ENCODE measurements at regions not wholly inside any gene's neighbourhood (a gene's known extent, or its start where the extent isn't known, plus 50 kb on each side); places are given as distances from the start of the nearest gene placed in this dataset.
"Not testable (repeated sequence)": the region's sequence is repeated elsewhere in the genome, so short reads cannot be mapped to it uniquely, and the experiment has no call there.

- no peak for DNase-seq
Observed at GRCh38 chr2:147040298-147041120, 804.3 kb upstream of the ACVR2A start.

- no peak for DNase-seq
Observed at GRCh38 chr2:147037048-147037447, 807.8 kb upstream of the ACVR2A start.

GRCh38 chr2:147033044-147033443 lies 811.8 kb upstream of the ACVR2A start:
- no peak for DNase-seq

- DNase-seq, result no peak
Observed at GRCh38 chr2:147031897-147032296, 812.9 kb upstream of the ACVR2A start.

- no peak for DNase-seq
Observed at GRCh38 chr2:147030966-147031720, 813.7 kb upstream of the ACVR2A start.

- DNase-seq, result no peak
Observed at GRCh38 chr2:147027436-147027835, 817.4 kb upstream of the ACVR2A start.

GRCh38 chr2:147026664-147027295 lies 818.0 kb upstream of the ACVR2A start:
- DNase-seq, result no peak

GRCh38 chr2:147025646-147026585 lies 818.9 kb upstream of the ACVR2A start:
- DNase-seq, result no peak

GRCh38 chr2:147019311-147019710 lies 825.5 kb upstream of the ACVR2A start:
- no peak for DNase-seq

- DNase-seq, result no peak
Observed at GRCh38 chr2:147017951-147018645, 826.7 kb upstream of the ACVR2A start.

- DNase-seq, result no peak
Observed at GRCh38 chr2:147016181-147016580, 828.6 kb upstream of the ACVR2A start.

- DNase-seq, result no peak
Observed at GRCh38 chr2:147015591-147015990, 829.2 kb upstream of the ACVR2A start.

GRCh38 chr2:147013696-147014392 lies 831.0 kb upstream of the ACVR2A start:
- no peak for DNase-seq

GRCh38 chr2:147008481-147008880 lies 836.3 kb upstream of the ACVR2A start:
- DNase-seq, result no peak

- DNase-seq, result no peak
Observed at GRCh38 chr2:147006736-147007141, 838.1 kb upstream of the ACVR2A start.

GRCh38 chr2:147003081-147003480 lies 841.7 kb upstream of the ACVR2A start:
- no peak for DNase-seq

- DNase-seq, result no peak
Observed at GRCh38 chr2:147002256-147002655, 842.6 kb upstream of the ACVR2A start.

- no peak for DNase-seq
Observed at GRCh38 chr2:147001061-147001460, 843.8 kb upstream of the ACVR2A start.

GRCh38 chr2:147000151-147000550 lies 844.7 kb upstream of the ACVR2A start:
- DNase-seq, result not testable (repeated sequence)

- no peak for DNase-seq
Observed at GRCh38 chr2:146997945-146998344, 846.9 kb upstream of the ACVR2A start.

GRCh38 chr2:146997488-146997887 lies 847.3 kb upstream of the ACVR2A start:
- no peak for DNase-seq
